ENCODE measurements at regions not wholly inside any gene's neighbourhood (a gene's known extent, or its start where the extent isn't known, plus 50 kb on each side); places are given as distances from the start of the nearest gene placed in this dataset.

- no peak for DNase-seq (ENCODE audit: low read depth)
- no peak for TF ChIP-seq CTCF (IDR thresholded peaks at IDR 0.05; ENCODE audit: insufficient read depth, low read length, poor library complexity, severe bottlenecking)
- Histone ChIP-seq H3K27me3 (ENCODE audit: control insufficient read depth, insufficient read depth, low read length) (peaks cover 2% of the 10 kb centered on the region), H3K36me3 (ENCODE audit: control insufficient read depth, insufficient read depth, low read length) (no peaks in the 10 kb centered on the region), H3K4me3 (ENCODE audit: low read depth, low read length) (no peak overlapping the region)
Measured at GRCh38 chr3:124395162-124395561, 335.1 kb upstream of the UMPS start.

- TF ChIP-seq CTCF (IDR thresholded peaks at IDR 0.05; ENCODE audit: insufficient read depth, low read length, poor library complexity, severe bottlenecking) = no peak
- H3K27me3 ChIP-seq (ENCODE audit: control insufficient read depth, insufficient read depth, low read length) = peaks cover 2% of the 10 kb centered on the region
- H3K36me3 ChIP-seq (ENCODE audit: control insufficient read depth, insufficient read depth, low read length) = no peaks in the 10 kb centered on the region
- DNase-seq (ENCODE audit: low read depth) = no peak
- no peak overlapping the region for H3K4me3 ChIP-seq (ENCODE audit: low read depth, low read length)
Measured at GRCh38 chr3:124395584-124396338, 334.5 kb upstream of the UMPS start.

GRCh38 chr3:124396339-124396950, 333.8 kb upstream of the UMPS start:
- DNase-seq (ENCODE audit: low read depth) = no peak
- no peak for TF ChIP-seq CTCF (IDR thresholded peaks at IDR 0.05; ENCODE audit: insufficient read depth, low read length, poor library complexity, severe bottlenecking)
- H3K36me3 ChIP-seq (ENCODE audit: control insufficient read depth, insufficient read depth, low read length) = no peaks in the 10 kb centered on the region
- H3K4me3 ChIP-seq (ENCODE audit: low read depth, low read length) = no peak overlapping the region
- H3K27me3 ChIP-seq (ENCODE audit: control insufficient read depth, insufficient read depth, low read length) = peaks cover 2% of the 10 kb centered on the region

- H3K4me3 ChIP-seq (ENCODE audit: low read depth, low read length) = no peak overlapping the region
- no peak for TF ChIP-seq CTCF (IDR thresholded peaks at IDR 0.05; ENCODE audit: insufficient read depth, low read length, poor library complexity, severe bottlenecking)
- DNase-seq (ENCODE audit: low read depth) = no peak
- peaks cover 2% of the 10 kb centered on the region for H3K27me3 ChIP-seq (ENCODE audit: control insufficient read depth, insufficient read depth, low read length)
- no peaks in the 10 kb centered on the region for H3K36me3 ChIP-seq (ENCODE audit: control insufficient read depth, insufficient read depth, low read length)
Measured at GRCh38 chr3:124397088-124397487, 333.2 kb upstream of the UMPS start.

GRCh38 chr3:124398594-124398993, 331.7 kb upstream of the UMPS start:
- Histone ChIP-seq H3K4me3 (ENCODE audit: low read depth, low read length) (no peak overlapping the region), H3K36me3 (ENCODE audit: control insufficient read depth, insufficient read depth, low read length) (no peaks in the 10 kb centered on the region), H3K27me3 (ENCODE audit: control insufficient read depth, insufficient read depth, low read length) (peaks cover 2% of the 10 kb centered on the region)
- TF ChIP-seq CTCF (IDR thresholded peaks at IDR 0.05; ENCODE audit: insufficient read depth, low read length, poor library complexity, severe bottlenecking) = no peak
- DNase-seq (ENCODE audit: low read depth) = no peak
